ENCODE measurements at regions not wholly inside any gene's neighbourhood (a gene's known extent, or its start where the extent isn't known, plus 50 kb on each side); places are given as distances from the start of the nearest gene placed in this dataset.

GRCh38 chrX:40474645-40475044 is 106.1 kb upstream of the ATP6AP2 start:
- peaks cover 19% of the 10 kb centered on the region for H3K4me1 Mint-ChIP-seq (ENCODE audit: low read depth)
- no peaks in the 10 kb centered on the region for H3K36me3 Mint-ChIP-seq (ENCODE audit: low read depth)
- H3K9me3 Mint-ChIP-seq, result peaks cover 3% of the 10 kb centered on the region
- H3K27ac Mint-ChIP-seq, result no peak overlapping the region
- intact Hi-C loops (cut with micrococcal nuclease), result no loop called here
- H3K27me3 Mint-ChIP-seq, result peaks cover 32% of the 10 kb centered on the region
- H3K4me3 Mint-ChIP-seq, result no peak overlapping the region

- no peaks in the 10 kb centered on the region for H3K9me3 Mint-ChIP-seq
- peaks cover 19% of the 10 kb centered on the region for H3K4me1 Mint-ChIP-seq (ENCODE audit: low read depth)
- peaks cover 30% of the 10 kb centered on the region for H3K27me3 Mint-ChIP-seq
- H3K36me3 Mint-ChIP-seq (ENCODE audit: low read depth), result no peaks in the 10 kb centered on the region
- H3K4me3 Mint-ChIP-seq, result no peak overlapping the region
- H3K27ac Mint-ChIP-seq, result no peak overlapping the region
- intact Hi-C loops (cut with micrococcal nuclease), result no loop called here
These were observed 106.6 kb upstream of the ATP6AP2 start for GRCh38 chrX:40474205-40474626.

- Mint-ChIP-seq H3K4me1 (ENCODE audit: low read depth) (peaks cover 22% of the 10 kb centered on the region), H3K36me3 (ENCODE audit: low read depth) (no peaks in the 10 kb centered on the region), H3K9me3 (no peaks in the 10 kb centered on the region), H3K27ac (no peak overlapping the region), H3K27me3 (peaks cover 30% of the 10 kb centered on the region), H3K4me3 (no peak overlapping the region)
- intact Hi-C loops (cut with micrococcal nuclease), result no loop called here
These were observed 107.1 kb upstream of the ATP6AP2 start for GRCh38 chrX:40473460-40474204.

GRCh38 chrX:40471965-40472648 is 108.7 kb upstream of the ATP6AP2 start:
- no peak overlapping the region for H3K4me3 Mint-ChIP-seq

GRCh38 chrX:40470830-40471429 is 109.8 kb upstream of the ATP6AP2 start:
- peaks cover 24% of the 10 kb centered on the region for H3K27me3 Mint-ChIP-seq
- no peak overlapping the region for H3K4me3 Mint-ChIP-seq
- no peak overlapping the region for H3K27ac Mint-ChIP-seq
- peaks cover 45% of the 10 kb centered on the region for H3K4me1 Mint-ChIP-seq (ENCODE audit: low read depth)
- intact Hi-C loops (cut with micrococcal nuclease), result no loop called here
- H3K36me3 Mint-ChIP-seq (ENCODE audit: low read depth), result no peaks in the 10 kb centered on the region
- no peaks in the 10 kb centered on the region for H3K9me3 Mint-ChIP-seq

More at GRCh38 chrX:40471965-40472648, 108.7 kb upstream of the ATP6AP2 start:
- Mint-ChIP-seq H3K27ac (no peak overlapping the region), H3K27me3 (peaks cover 30% of the 10 kb centered on the region), H3K36me3 (ENCODE audit: low read depth) (no peaks in the 10 kb centered on the region), H3K4me1 (ENCODE audit: low read depth) (peaks cover 37% of the 10 kb centered on the region), H3K9me3 (no peaks in the 10 kb centered on the region)
- intact Hi-C loops (cut with micrococcal nuclease), result no loop called here

- Mint-ChIP-seq H3K27me3 (peaks cover 25% of the 10 kb centered on the region), H3K27ac (no peak overlapping the region), H3K4me3 (no peak overlapping the region), H3K4me1 (ENCODE audit: low read depth) (peaks cover 55% of the 10 kb centered on the region), H3K9me3 (no peaks in the 10 kb centered on the region), H3K36me3 (ENCODE audit: low read depth) (no peaks in the 10 kb centered on the region)
- intact Hi-C loops (cut with micrococcal nuclease), result loop anchor here (10.0 kb wide), 1 partner anchor 65 kb away; no protein-coding TSS in a partner anchor
These were observed 111.5 kb upstream of the ATP6AP2 start for GRCh38 chrX:40469316-40469715.

GRCh38 chrX:40468033-40468846 is 112.5 kb upstream of the ATP6AP2 start:
- H3K4me3 Mint-ChIP-seq, result peak overlapping the region; percentile 9
- H3K27ac Mint-ChIP-seq, result peak overlapping the region; percentile 56
- H3K27me3 Mint-ChIP-seq, result peaks cover 19% of the 10 kb centered on the region
- intact Hi-C loops (cut with micrococcal nuclease), result loop anchor here (1.0 to 10.0 kb wide), 2 partner anchors 63 to 154 kb away; no protein-coding TSS in a partner anchor
- peaks cover 50% of the 10 kb centered on the region for H3K4me1 Mint-ChIP-seq (ENCODE audit: low read depth)
- H3K36me3 Mint-ChIP-seq (ENCODE audit: low read depth), result no peaks in the 10 kb centered on the region
- no peaks in the 10 kb centered on the region for H3K9me3 Mint-ChIP-seq

- Mint-ChIP-seq H3K27ac (peak overlapping the region; percentile 56), H3K9me3 (no peaks in the 10 kb centered on the region), H3K4me1 (ENCODE audit: low read depth) (peaks cover 47% of the 10 kb centered on the region), H3K27me3 (peaks cover 13% of the 10 kb centered on the region), H3K4me3 (no peak overlapping the region), H3K36me3 (ENCODE audit: low read depth) (no peaks in the 10 kb centered on the region)
- intact Hi-C loops (cut with micrococcal nuclease), result loop anchor here (10.0 kb wide), 1 partner anchor 63 kb away; no protein-coding TSS in a partner anchor
These were observed 113.3 kb upstream of the ATP6AP2 start for GRCh38 chrX:40467454-40467853.

GRCh38 chrX:40465735-40466551 is 114.8 kb upstream of the ATP6AP2 start:
- H3K27me3 Mint-ChIP-seq, result peaks cover 7% of the 10 kb centered on the region
- H3K9me3 Mint-ChIP-seq, result no peaks in the 10 kb centered on the region
- H3K4me1 Mint-ChIP-seq (ENCODE audit: low read depth), result peaks cover 42% of the 10 kb centered on the region
- no peak overlapping the region for H3K27ac Mint-ChIP-seq
- no peak overlapping the region for H3K4me3 Mint-ChIP-seq
- H3K36me3 Mint-ChIP-seq (ENCODE audit: low read depth), result no peaks in the 10 kb centered on the region
- intact Hi-C loops (cut with micrococcal nuclease), result loop anchor here (10.0 kb wide), 1 partner anchor 61 kb away; no protein-coding TSS in a partner anchor

GRCh38 chrX:40462795-40463194 is 118.0 kb upstream of the ATP6AP2 start:
- Mint-ChIP-seq H3K27me3 (peaks cover 13% of the 10 kb centered on the region), H3K4me1 (ENCODE audit: low read depth) (peaks cover 31% of the 10 kb centered on the region), H3K27ac (no peak overlapping the region), H3K36me3 (ENCODE audit: low read depth) (no peaks in the 10 kb centered on the region), H3K9me3 (no peaks in the 10 kb centered on the region), H3K4me3 (no peak overlapping the region)
- intact Hi-C loops (cut with micrococcal nuclease), result loop anchor here (10.0 kb wide), 1 partner anchor 58 kb away; no protein-coding TSS in a partner anchor

GRCh38 chrX:40460926-40461325 is 119.8 kb upstream of the ATP6AP2 start:
- Mint-ChIP-seq H3K9me3 (no peaks in the 10 kb centered on the region), H3K4me3 (no peak overlapping the region), H3K27me3 (peaks cover 13% of the 10 kb centered on the region), H3K4me1 (ENCODE audit: low read depth) (peaks cover 22% of the 10 kb centered on the region), H3K27ac (no peak overlapping the region), H3K36me3 (ENCODE audit: low read depth) (no peaks in the 10 kb centered on the region)
- intact Hi-C loops (cut with micrococcal nuclease), result loop anchor here (10.0 kb wide), 1 partner anchor 56 kb away; no protein-coding TSS in a partner anchor

GRCh38 chrX:40459571-40460158 is 121.1 kb upstream of the ATP6AP2 start:
- H3K9me3 Mint-ChIP-seq, result no peaks in the 10 kb centered on the region
- H3K4me1 Mint-ChIP-seq (ENCODE audit: low read depth), result peaks cover 12% of the 10 kb centered on the region
- H3K4me3 Mint-ChIP-seq, result no peak overlapping the region
- peaks cover 9% of the 10 kb centered on the region for H3K27me3 Mint-ChIP-seq
- intact Hi-C loops (cut with micrococcal nuclease), result loop anchor here (10.0 kb wide), 1 partner anchor 55 kb away; no protein-coding TSS in a partner anchor
- H3K27ac Mint-ChIP-seq, result no peak overlapping the region
- H3K36me3 Mint-ChIP-seq (ENCODE audit: low read depth), result no peaks in the 10 kb centered on the region
